ENCODE measurements at regions not wholly inside any gene's neighbourhood (a gene's known extent, or its start where the extent isn't known, plus 50 kb on each side); places are given as distances from the start of the nearest gene placed in this dataset.

GRCh38 chr9:95588724-95589588, 72.2 kb upstream of the PTCH1 start:
- in situ Hi-C loops (cut with HindIII; ENCODE audit: low sequenced_read_pairs): no loop called here
- no peak for DNase-seq (ENCODE audit: low read depth)
- TF ChIP-seq CTCF (IDR thresholded peaks at IDR 0.05; ENCODE audit: low read depth, low read length, missing control alignments): no peak
- no peak overlapping the region for H3K4me3 ChIP-seq (ENCODE audit: low read depth, low read length)

- H3K4me3 ChIP-seq (ENCODE audit: low read depth, low read length): no peak overlapping the region
- in situ Hi-C loops (cut with HindIII; ENCODE audit: low sequenced_read_pairs): no loop called here
- no peak for DNase-seq (ENCODE audit: low read depth)
- no peak for TF ChIP-seq CTCF (IDR thresholded peaks at IDR 0.05; ENCODE audit: low read depth, low read length, missing control alignments)
Observed at GRCh38 chr9:95587021-95587964, 70.5 kb upstream of the PTCH1 start.

- no peak for TF ChIP-seq CTCF (IDR thresholded peaks at IDR 0.05; ENCODE audit: low read depth, low read length, missing control alignments)
- no peak for DNase-seq (ENCODE audit: low read depth)
- in situ Hi-C loops (cut with HindIII; ENCODE audit: low sequenced_read_pairs): no loop called here
- H3K4me3 ChIP-seq (ENCODE audit: low read depth, low read length): no peak overlapping the region
Observed at GRCh38 chr9:95586326-95586725, 69.6 kb upstream of the PTCH1 start.

GRCh38 chr9:95585824-95586223, 69.1 kb upstream of the PTCH1 start:
- no peak overlapping the region for H3K4me3 ChIP-seq (ENCODE audit: low read depth, low read length)
- TF ChIP-seq CTCF (IDR thresholded peaks at IDR 0.05; ENCODE audit: low read depth, low read length, missing control alignments): no peak
- in situ Hi-C loops (cut with HindIII; ENCODE audit: low sequenced_read_pairs): no loop called here
- DNase-seq (ENCODE audit: low read depth): no peak

- H3K4me3 ChIP-seq (ENCODE audit: low read depth, low read length): no peak overlapping the region
- no peak for DNase-seq (ENCODE audit: low read depth)
- TF ChIP-seq CTCF (IDR thresholded peaks at IDR 0.05; ENCODE audit: low read depth, low read length, missing control alignments): no peak
- in situ Hi-C loops (cut with HindIII; ENCODE audit: low sequenced_read_pairs): no loop called here
Observed at GRCh38 chr9:95584176-95584575, 67.4 kb upstream of the PTCH1 start.

GRCh38 chr9:95581900-95582299, 65.1 kb upstream of the PTCH1 start:
- no peak for DNase-seq (ENCODE audit: low read depth)
- H3K4me3 ChIP-seq (ENCODE audit: low read depth, low read length): no peak overlapping the region
- no peak for TF ChIP-seq CTCF (IDR thresholded peaks at IDR 0.05; ENCODE audit: low read depth, low read length, missing control alignments)
- in situ Hi-C loops (cut with HindIII; ENCODE audit: low sequenced_read_pairs): no loop called here

Measured in astrocyte of the cerebellum (primary cell).